Prostate gland (tissue), 2 donors: ENCODE measurements at regions not wholly inside any gene's neighbourhood (a gene's known extent, or its start where the extent isn't known, plus 50 kb on each side); places are given as distances from the start of the nearest gene placed in this dataset.

Experiments
- DNase-seq: peaks from one replicate; pipeline ENCODE4 v3.0.0-alpha.2; 2019; ENCODE audit warnings: low spot score
- H3K27ac ChIP-seq, 2 donors: fragments of 200-600 bp; sonication (generic); 2 replicates each; pipeline ENCODE4 v1.5.1; 2017 to 2019
- H3K27me3 ChIP-seq: fragments of 200-600 bp; sonication (generic); replicated peaks from 2 replicates; pipeline ENCODE4 v1.5.1; 2019; ENCODE audit not compliant: insufficient read depth
- H3K36me3 ChIP-seq, 2 donors: fragments of 200-600 bp; sonication (generic); 1 replicate in 1 of 2; 2 replicates in 1 of 2; pipeline versions ENCODE4 v1.5.1 to v1.8.1; 2017 to 2019
- H3K4me1 ChIP-seq: fragments of 200-600 bp; sonication (generic); replicated peaks from 2 replicates; pipeline ENCODE4 v1.5.1; 2019
- H3K4me3 ChIP-seq, 2 donors: fragments of 200-600 bp; sonication (generic); 2 replicates each; pipeline ENCODE4 v1.5.1; 2017 to 2019
- H3K9me3 ChIP-seq: fragments of 200-600 bp; sonication (generic); 2 replicates; pipeline ENCODE4 v1.5.1; 2017
- POLR2A ChIP-seq: fragments of 450-650 bp; IDR thresholded peaks from one replicate; pipeline ENCODE4 v1.6.1; 2016; ENCODE audit warnings: antibody characterized with exemption, mild to moderate bottlenecking
- POLR2AphosphoS5 ChIP-seq: sonication (generic); formaldehyde crosslinking; IDR thresholded peaks from one replicate; pipeline ENCODE4 v1.6.1; 2017; ENCODE audit warnings: antibody characterized with exemption
- WGBS: methylation state at CpG from one replicate; pipeline ENCODE4 v1.1.5; 2018; 5-methylcytosine and 5-hydroxymethylcytosine counted together
- intact Hi-C: fragments of 100-400 bp; cut with DNase I; formaldehyde crosslinking; loops from one replicate; pipeline ENCODE4 v1.14.2; 2022
- TF ChIP-seq, protein P1 (sequence below), 4 experiments: fragments of 200-600 bp in 2 of 4; fragments of 450-650 bp in 2 of 4; sonication (generic) in 2 of 4; IDR thresholded peaks; 1 replicate in 3 of 4; 2 replicates in 1 of 4; pipeline ENCODE4 v1.5.1; 2016 to 2019; ENCODE audit warnings: antibody characterized with exemption in 4 of 4, mild to moderate bottlenecking in 2 of 4, moderate library complexity in 2 of 4

DNA sequence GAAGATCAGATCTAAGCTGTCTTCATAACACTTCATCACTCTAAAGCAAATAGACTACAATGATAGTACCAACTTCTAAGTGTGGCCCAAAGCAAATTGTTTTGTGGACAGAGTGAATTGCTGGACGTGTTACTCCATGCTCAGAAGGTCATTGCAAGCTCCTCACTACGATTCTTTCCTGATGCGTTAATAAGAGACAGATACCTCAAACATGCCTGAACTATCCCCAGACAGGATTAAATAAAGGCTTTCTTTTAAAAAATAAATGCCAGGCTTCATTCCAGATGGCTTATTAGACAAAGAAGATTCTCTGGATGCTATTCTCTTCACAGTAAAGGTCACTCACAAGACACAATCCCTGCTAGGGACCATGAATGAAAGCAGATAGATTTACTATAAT, 621.2 kb downstream of the DCDC2C start:
- Histone ChIP-seq H3K4me3 (no peak overlapping the region), H3K9me3 (no peaks in the 10 kb centered on the region), H3K36me3 (no peaks in the 10 kb centered on the region), H3K4me1 (no peaks in the 10 kb centered on the region), H3K27me3 (no peaks in the 10 kb centered on the region), H3K27ac (no peak overlapping the region)
- TF ChIP-seq, protein P1, sequence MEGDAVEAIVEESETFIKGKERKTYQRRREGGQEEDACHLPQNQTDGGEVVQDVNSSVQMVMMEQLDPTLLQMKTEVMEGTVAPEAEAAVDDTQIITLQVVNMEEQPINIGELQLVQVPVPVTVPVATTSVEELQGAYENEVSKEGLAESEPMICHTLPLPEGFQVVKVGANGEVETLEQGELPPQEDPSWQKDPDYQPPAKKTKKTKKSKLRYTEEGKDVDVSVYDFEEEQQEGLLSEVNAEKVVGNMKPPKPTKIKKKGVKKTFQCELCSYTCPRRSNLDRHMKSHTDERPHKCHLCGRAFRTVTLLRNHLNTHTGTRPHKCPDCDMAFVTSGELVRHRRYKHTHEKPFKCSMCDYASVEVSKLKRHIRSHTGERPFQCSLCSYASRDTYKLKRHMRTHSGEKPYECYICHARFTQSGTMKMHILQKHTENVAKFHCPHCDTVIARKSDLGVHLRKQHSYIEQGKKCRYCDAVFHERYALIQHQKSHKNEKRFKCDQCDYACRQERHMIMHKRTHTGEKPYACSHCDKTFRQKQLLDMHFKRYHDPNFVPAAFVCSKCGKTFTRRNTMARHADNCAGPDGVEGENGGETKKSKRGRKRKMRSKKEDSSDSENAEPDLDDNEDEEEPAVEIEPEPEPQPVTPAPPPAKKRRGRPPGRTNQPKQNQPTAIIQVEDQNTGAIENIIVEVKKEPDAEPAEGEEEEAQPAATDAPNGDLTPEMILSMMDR (IDR thresholded peaks at IDR 0.05): no peak
- TF ChIP-seq POLR2AphosphoS5: no peak
- TF ChIP-seq POLR2A: no peak
- WGBS: 41% methylated on average over 3 of the region's 3 CpGs
- DNase-seq: no peak
- intact Hi-C loops: no loop called here

DNA sequence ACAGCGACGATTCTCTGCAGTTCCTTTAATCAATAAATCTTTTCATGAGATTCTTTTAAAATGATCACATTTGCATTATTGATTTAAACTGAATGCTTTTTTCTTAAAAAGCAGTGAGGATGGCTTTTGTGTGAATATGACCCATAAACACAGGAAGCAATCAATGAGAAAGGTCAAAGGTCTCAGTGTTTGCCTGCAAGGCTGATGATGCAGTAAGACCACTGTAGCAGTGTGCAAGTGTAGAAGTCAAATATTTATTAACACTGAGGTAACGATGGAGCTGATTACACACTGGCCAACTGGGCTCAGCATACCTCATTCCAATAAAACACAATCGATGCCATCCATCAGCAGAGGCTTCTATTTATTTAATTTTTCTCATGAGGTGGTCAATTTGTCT, 633.5 kb downstream of the DCDC2C start:
- intact Hi-C loops: no loop called here
- 59% methylated on average over 4 of the region's 4 CpGs for WGBS
- no peaks in the 10 kb centered on the region for H3K4me1 ChIP-seq
- DNase-seq: no peak
- no peak overlapping the region for H3K27ac ChIP-seq
- no peak overlapping the region for H3K4me3 ChIP-seq
- TF ChIP-seq, protein P1 (IDR thresholded peaks at IDR 0.05): no peak
- TF ChIP-seq POLR2A (no peak), POLR2AphosphoS5 (no peak)
- H3K9me3 ChIP-seq: no peaks in the 10 kb centered on the region
- no peaks in the 10 kb centered on the region for H3K27me3 ChIP-seq
- H3K36me3 ChIP-seq: no peaks in the 10 kb centered on the region

DNA sequence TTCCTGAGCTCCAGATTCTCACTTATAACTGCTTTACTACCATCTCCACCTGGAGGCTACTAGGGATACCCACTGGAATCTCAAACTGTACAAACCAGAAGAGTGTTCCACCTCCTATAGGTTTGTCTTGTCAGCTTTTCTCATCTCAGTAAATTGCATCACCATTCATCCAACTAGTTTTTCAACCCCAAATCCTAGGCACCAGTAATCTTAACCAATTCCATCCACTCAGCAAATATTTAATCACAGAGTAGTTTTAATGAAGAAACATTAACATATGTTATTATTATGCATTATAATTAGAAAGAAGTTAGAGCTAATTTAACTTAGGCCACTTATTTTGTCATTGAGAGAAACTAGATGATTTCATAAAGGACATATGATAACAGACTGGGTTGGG, 635.0 kb downstream of the DCDC2C start:
- no peaks in the 10 kb centered on the region for H3K27me3 ChIP-seq
- TF ChIP-seq POLR2A (no peak), POLR2AphosphoS5 (no peak)
- TF ChIP-seq, protein P1 (IDR thresholded peaks at IDR 0.05): no peak
- DNase-seq: no peak
- intact Hi-C loops: no loop called here
- no peaks in the 10 kb centered on the region for H3K9me3 ChIP-seq
- no peak overlapping the region for H3K27ac ChIP-seq
- no peaks in the 10 kb centered on the region for H3K36me3 ChIP-seq
- no peaks in the 10 kb centered on the region for H3K4me1 ChIP-seq
- no peak overlapping the region for H3K4me3 ChIP-seq

DNA sequence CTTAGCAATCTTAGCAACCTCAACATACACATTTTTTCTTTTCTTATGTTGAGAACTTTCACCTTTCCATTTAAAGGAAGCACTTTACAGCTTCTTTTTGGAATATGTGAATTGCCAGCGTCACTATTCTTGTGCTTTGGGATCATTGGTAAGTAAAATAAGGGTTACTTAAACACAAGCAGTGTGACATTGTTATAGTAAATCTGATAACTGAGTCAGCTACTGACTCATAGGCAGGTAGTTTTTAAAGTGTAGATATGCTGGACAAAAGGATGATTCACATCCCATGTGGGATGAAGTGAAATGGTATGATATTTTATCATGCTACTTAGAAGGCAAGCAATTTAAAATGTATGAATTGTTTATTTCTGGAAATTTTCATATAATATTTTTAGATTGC, 637.2 kb downstream of the DCDC2C start:
- no peaks in the 10 kb centered on the region for H3K27me3 ChIP-seq
- no peak overlapping the region for H3K27ac ChIP-seq
- no peaks in the 10 kb centered on the region for H3K4me1 ChIP-seq
- TF ChIP-seq, protein P1 (IDR thresholded peaks at IDR 0.05): no peak
- TF ChIP-seq POLR2AphosphoS5: no peak
- no peak for TF ChIP-seq POLR2A
- intact Hi-C loops: no loop called here
- no peaks in the 10 kb centered on the region for H3K36me3 ChIP-seq
- 89% methylated on average over 1 of the region's 1 CpG for WGBS
- no peaks in the 10 kb centered on the region for H3K9me3 ChIP-seq
- no peak overlapping the region for H3K4me3 ChIP-seq
- no peak for DNase-seq

DNA sequence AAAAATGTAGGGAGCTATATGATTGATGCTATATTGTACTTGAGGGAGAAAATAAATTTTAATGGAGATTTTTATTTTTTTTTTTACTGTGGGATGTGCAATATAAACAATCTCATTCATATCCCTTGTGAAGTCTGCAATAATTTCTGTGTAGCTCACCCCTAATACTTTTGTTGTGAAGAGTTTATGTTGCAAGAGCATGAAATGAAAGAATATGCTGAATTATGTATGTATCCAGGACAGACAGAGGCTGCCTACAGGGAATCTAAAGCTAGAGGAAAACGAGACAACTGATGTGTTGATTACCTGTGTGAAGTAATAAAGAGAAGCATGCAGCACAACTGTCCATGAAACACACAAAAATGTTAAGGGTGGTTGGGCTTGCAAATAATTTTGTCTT, 643.3 kb downstream of the DCDC2C start:
- no peaks in the 10 kb centered on the region for H3K36me3 ChIP-seq
- no peak for DNase-seq
- no peak overlapping the region for H3K27ac ChIP-seq
- H3K4me1 ChIP-seq: no peaks in the 10 kb centered on the region
- TF ChIP-seq POLR2A: no peak
- TF ChIP-seq, protein P1 (IDR thresholded peaks at IDR 0.05): no peak
- TF ChIP-seq POLR2AphosphoS5: no peak
- no peaks in the 10 kb centered on the region for H3K27me3 ChIP-seq
- H3K9me3 ChIP-seq: no peaks in the 10 kb centered on the region
- intact Hi-C loops: no loop called here
- 50% methylated on average over 1 of the region's 1 CpG for WGBS
- no peak overlapping the region for H3K4me3 ChIP-seq
